H9 (cell line): ENCODE measurements at regions not wholly inside any gene's neighbourhood (a gene's known extent, or its start where the extent isn't known, plus 50 kb on each side); places are given as distances from the start of the nearest gene placed in this dataset.

Experiments used
- DNase-seq: peaks from one replicate; pipeline ENCODE4 v3.0.0-alpha.2; 2017
- H2AFZ ChIP-seq: one replicate; pipeline ENCODE4 v1.6.1; 2013; ENCODE audit warnings: mild to moderate bottlenecking, low read length, control low read depth, moderate library complexity
- H2AK5ac ChIP-seq: 2 replicates; pipeline ENCODE4 v1.6.1; 2013; ENCODE audit warnings: low read length, control low read depth, mixed read lengths; ENCODE audit not compliant: insufficient read length
- H2BK120ac ChIP-seq: one replicate; pipeline ENCODE4 v1.6.1; 2013; ENCODE audit warnings: low read depth, mild to moderate bottlenecking, low read length, control low read depth, inconsistent platforms; ENCODE audit not compliant: poor library complexity, severe bottlenecking
- H2BK12ac ChIP-seq: 2 replicates; pipeline ENCODE4 v1.6.1; 2013; ENCODE audit warnings: low read length, control low read depth, mixed read lengths, low read depth; ENCODE audit not compliant: insufficient read length
- H2BK15ac ChIP-seq: 2 replicates; pipeline ENCODE4 v1.6.1; 2013; ENCODE audit warnings: low read depth, low read length, control low read depth
- H2BK20ac ChIP-seq: one replicate; pipeline ENCODE4 v1.6.1; 2013; ENCODE audit warnings: low read depth, mild to moderate bottlenecking, low read length, control low read depth, inconsistent platforms; ENCODE audit not compliant: poor library complexity, severe bottlenecking
- H2BK5ac ChIP-seq: 2 replicates; pipeline ENCODE4 v1.6.1; 2013; ENCODE audit warnings: low read length, control low read depth, mixed read lengths; ENCODE audit not compliant: insufficient read length
- H3K14ac ChIP-seq: 2 replicates; pipeline ENCODE4 v1.6.1; 2013; ENCODE audit warnings: low read length, control low read depth; ENCODE audit not compliant: insufficient read depth
- H3K18ac ChIP-seq: 2 replicates; pipeline ENCODE4 v1.6.1; 2013; ENCODE audit warnings: low read depth, mild to moderate bottlenecking, mixed read lengths, low read length, control low read depth; ENCODE audit not compliant: insufficient read length
- H3K23ac ChIP-seq: 2 replicates; pipeline ENCODE4 v1.6.1; 2013; ENCODE audit warnings: low read length, control low read depth, mixed read lengths, low read depth; ENCODE audit not compliant: insufficient read length
- H3K23me2 ChIP-seq: 2 replicates; pipeline ENCODE4 v1.6.1; 2013; ENCODE audit warnings: low read depth, mild to moderate bottlenecking, mixed read lengths, low read length, control low read depth; ENCODE audit not compliant: insufficient read length, poor library complexity, severe bottlenecking
- H3K27ac ChIP-seq: 2 replicates; pipeline ENCODE4 v1.5.1; 2013; ENCODE audit warnings: low read length, control low read depth, mixed read lengths, low read depth; ENCODE audit not compliant: insufficient read length
- H3K27me3 ChIP-seq: 2 replicates; pipeline ENCODE4 v1.6.1; 2013; ENCODE audit warnings: low read length, control low read depth, inconsistent platforms; ENCODE audit not compliant: insufficient read depth
- H3K4ac ChIP-seq: 2 replicates; pipeline ENCODE4 v1.6.1; 2013; ENCODE audit warnings: low read depth, mild to moderate bottlenecking, control low read depth, inconsistent platforms, low read length, moderate library complexity
- H3K4me1 ChIP-seq: 2 replicates; pipeline ENCODE4 v1.6.1; 2013; ENCODE audit warnings: low read length, control low read depth, inconsistent platforms; ENCODE audit not compliant: insufficient read depth
- H3K4me2 ChIP-seq: 2 replicates; pipeline ENCODE4 v1.6.1; 2013; ENCODE audit warnings: low read length, control low read depth, mixed read lengths; ENCODE audit not compliant: insufficient read length, insufficient read depth
- H3K56ac ChIP-seq: 2 replicates; pipeline ENCODE4 v1.6.1; 2013; ENCODE audit warnings: low read depth, mild to moderate bottlenecking, mixed read lengths, low read length, control low read depth; ENCODE audit not compliant: insufficient read length
- H3K79me1 ChIP-seq: 2 replicates; pipeline ENCODE4 v1.6.1; 2013; ENCODE audit warnings: low read depth, mild to moderate bottlenecking, moderate library complexity, low read length, control low read depth, inconsistent platforms; ENCODE audit not compliant: insufficient read depth, poor library complexity, severe bottlenecking
- H3K79me2 ChIP-seq: 2 replicates; pipeline ENCODE4 v1.6.1; 2013; ENCODE audit warnings: low read length, control low read depth, inconsistent platforms; ENCODE audit not compliant: insufficient read depth
- H3K9ac ChIP-seq: 2 replicates; pipeline ENCODE4 v1.6.1; 2013; ENCODE audit warnings: low read length, control low read depth, mixed read lengths; ENCODE audit not compliant: insufficient read length; ENCODE audit errors: extremely low read depth
- H3K9me3 ChIP-seq: one replicate; pipeline ENCODE4 v1.6.1; 2013; ENCODE audit warnings: low read depth, low read length, inconsistent platforms; ENCODE audit not compliant: control insufficient read depth
- H3T11ph ChIP-seq: one replicate; pipeline ENCODE4 v1.6.1; 2013; ENCODE audit warnings: mild to moderate bottlenecking, low read length, control low read depth, inconsistent platforms
- H4K20me1 ChIP-seq: one replicate; pipeline ENCODE4 v1.6.1; 2013; ENCODE audit not compliant: control insufficient read depth, insufficient read length, insufficient read depth
- H4K5ac ChIP-seq: 2 replicates; pipeline ENCODE4 v1.6.1; 2013; ENCODE audit warnings: low read depth, mild to moderate bottlenecking, mixed read lengths, low read length, control low read depth; ENCODE audit not compliant: insufficient read length
- H4K8ac ChIP-seq: replicated peaks from 2 replicates; pipeline ENCODE4 v1.6.1; 2013; ENCODE audit warnings: low read length, control low read depth, mixed read lengths, low read depth; ENCODE audit not compliant: insufficient read length
- H4K91ac ChIP-seq: 2 replicates; pipeline ENCODE4 v1.6.1; 2013; ENCODE audit warnings: low read depth, mild to moderate bottlenecking, moderate library complexity, mixed read lengths, low read length, control low read depth; ENCODE audit not compliant: insufficient read length
- H3K27ac Mint-ChIP-seq, 3 experiments: 2 replicates in 2 of 3; 3 replicates in 1 of 3; pipeline ENCODE4 v1.8.0; 2020 to 2021; ENCODE audit warnings: mixed read lengths in 3 of 3, mild to moderate bottlenecking in 1 of 3, moderate library complexity in 1 of 3
- H3K27me3 Mint-ChIP-seq: 2 replicates; pipeline ENCODE4 v1.8.0; 2021; ENCODE audit warnings: low read depth, mild to moderate bottlenecking, moderate library complexity, mixed read lengths
- H3K36me3 Mint-ChIP-seq, 3 experiments: 2 replicates in 2 of 3; 3 replicates in 1 of 3; pipeline ENCODE4 v1.8.0; 2020 to 2021; ENCODE audit warnings: low read depth in 3 of 3, mixed read lengths in 3 of 3; ENCODE audit not compliant: insufficient read depth in 1 of 3
- H3K4me1 Mint-ChIP-seq, 2 experiments: 2 replicates each; pipeline ENCODE4 v1.8.0; 2020; ENCODE audit warnings: mixed read lengths in 2 of 2
- H3K4me3 Mint-ChIP-seq, 2 experiments: 2 replicates in 1 of 2; 3 replicates in 1 of 2; pipeline ENCODE4 v1.8.0; 2020 to 2021; ENCODE audit warnings: mild to moderate bottlenecking in 2 of 2, mixed read lengths in 2 of 2, moderate library complexity in 1 of 2
- H3K9me3 Mint-ChIP-seq, 2 experiments: 2 replicates in 1 of 2; 3 replicates in 1 of 2; pipeline ENCODE4 v1.8.0; 2020; ENCODE audit warnings: mild to moderate bottlenecking in 2 of 2, mixed read lengths in 2 of 2, moderate library complexity in 1 of 2
- WGBS: extraction: QIAGEN DNeasy Blood & Tissue Kit; methylation state at CpG from one replicate; pipeline ENCODE4 v1.1.7; 2013; ENCODE audit warnings: missing lambda C conversion rate, low lambda C conversion rate, mixed read lengths; ENCODE audit not compliant: insufficient read length; ENCODE audit errors: extremely low coverage; 5-methylcytosine and 5-hydroxymethylcytosine counted together
- TF ChIP-seq, protein P1 (sequence below): fragments of 200-600 bp; sonication (generic); conservative IDR thresholded peaks from 3 replicates; pipeline ENCODE4 v1.8.0; 2021; ENCODE audit warnings: antibody characterized with exemption, mild to moderate bottlenecking

DNA sequence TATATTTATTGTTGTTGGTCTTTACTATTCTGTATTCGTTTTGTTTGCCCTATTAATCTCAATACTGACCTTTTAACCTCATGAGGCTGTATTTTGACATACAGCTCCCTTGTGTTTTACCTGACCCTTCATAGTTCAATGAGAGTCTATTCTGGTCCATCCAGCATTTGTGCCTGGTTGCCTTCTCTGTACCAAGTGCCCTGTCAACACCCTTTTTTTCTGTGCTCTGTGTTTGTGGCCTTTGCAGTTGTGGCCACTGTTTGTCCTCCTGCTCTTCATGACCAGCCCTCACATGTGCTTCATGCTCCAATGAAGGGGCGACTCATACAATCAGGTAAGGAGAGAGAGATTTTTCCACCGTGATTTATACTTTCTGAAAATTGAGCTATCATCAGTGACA, 368.2 kb downstream of the IL20RB start:
- Histone ChIP-seq H2BK120ac (no peak overlapping the region), H3K27me3 (no peaks in the 10 kb centered on the region), H3T11ph (no peak overlapping the region), H2BK20ac (no peak overlapping the region), H3K18ac (no peak overlapping the region), H3K9me3 (no peaks in the 10 kb centered on the region), H2BK12ac (no peak overlapping the region), H4K5ac (no peak overlapping the region), H2BK5ac (no peak overlapping the region), H4K8ac (no peak overlapping the region), H3K23me2 (no peaks in the 10 kb centered on the region), H2AK5ac (no peak overlapping the region), H3K79me1 (no peaks in the 10 kb centered on the region), H3K9ac (no peak overlapping the region), H4K20me1 (no peaks in the 10 kb centered on the region), H3K56ac (no peak overlapping the region), H3K14ac (no peak overlapping the region), H3K23ac (no peak overlapping the region), H4K91ac (no peak overlapping the region), H3K79me2 (no peaks in the 10 kb centered on the region), H2AFZ (no peak overlapping the region), H3K4ac (no peak overlapping the region), H3K4me1 (no peaks in the 10 kb centered on the region), H3K4me2 (no peak overlapping the region), H2BK15ac (no peak overlapping the region), H3K27ac (no peak overlapping the region)
- peaks cover 18 to 21% of the 10 kb centered on the region in 2 experiments for H3K4me1 Mint-ChIP-seq
- TF ChIP-seq, protein P1, sequence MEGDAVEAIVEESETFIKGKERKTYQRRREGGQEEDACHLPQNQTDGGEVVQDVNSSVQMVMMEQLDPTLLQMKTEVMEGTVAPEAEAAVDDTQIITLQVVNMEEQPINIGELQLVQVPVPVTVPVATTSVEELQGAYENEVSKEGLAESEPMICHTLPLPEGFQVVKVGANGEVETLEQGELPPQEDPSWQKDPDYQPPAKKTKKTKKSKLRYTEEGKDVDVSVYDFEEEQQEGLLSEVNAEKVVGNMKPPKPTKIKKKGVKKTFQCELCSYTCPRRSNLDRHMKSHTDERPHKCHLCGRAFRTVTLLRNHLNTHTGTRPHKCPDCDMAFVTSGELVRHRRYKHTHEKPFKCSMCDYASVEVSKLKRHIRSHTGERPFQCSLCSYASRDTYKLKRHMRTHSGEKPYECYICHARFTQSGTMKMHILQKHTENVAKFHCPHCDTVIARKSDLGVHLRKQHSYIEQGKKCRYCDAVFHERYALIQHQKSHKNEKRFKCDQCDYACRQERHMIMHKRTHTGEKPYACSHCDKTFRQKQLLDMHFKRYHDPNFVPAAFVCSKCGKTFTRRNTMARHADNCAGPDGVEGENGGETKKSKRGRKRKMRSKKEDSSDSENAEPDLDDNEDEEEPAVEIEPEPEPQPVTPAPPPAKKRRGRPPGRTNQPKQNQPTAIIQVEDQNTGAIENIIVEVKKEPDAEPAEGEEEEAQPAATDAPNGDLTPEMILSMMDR: no peak
- peaks cover 10 to 11% of the 10 kb centered on the region in 2 experiments; a peak in 3 of 5 replicates for H3K9me3 Mint-ChIP-seq
- no peak overlapping the region for H3K27ac Mint-ChIP-seq
- H3K27me3 Mint-ChIP-seq: no peaks in the 10 kb centered on the region; the same call in none of the 2 replicates
- H3K4me3 Mint-ChIP-seq: no peak overlapping the region
- WGBS: no CpG with 5 or more reads among the region's 3 CpGs
- H3K36me3 Mint-ChIP-seq: peaks cover 0 to 10% (median 3%) of the 10 kb centered on the region in 3 experiments; a peak in 4 of 7 replicates
- DNase-seq: no peak
